ENCODE measurements at regions not wholly inside any gene's neighbourhood (a gene's known extent, or its start where the extent isn't known, plus 50 kb on each side); places are given as distances from the start of the nearest gene placed in this dataset.

GRCh38 chr6:168226061-168226752 lies 93.4 kb downstream of the DACT2 start:
- TF ChIP-seq YY1 (IDR thresholded peaks at IDR 0.05; ENCODE audit: low read depth) (no peak), EP300 (IDR thresholded peaks at IDR 0.05; ENCODE audit: borderline replicate concordance) (no peak), RAD21 (IDR thresholded peaks at IDR 0.05; ENCODE audit: low read depth) (no peak), REST (IDR thresholded peaks at IDR 0.05; ENCODE audit: low read depth) (no peak), TAF1 (IDR thresholded peaks at IDR 0.05; ENCODE audit: low read depth) (no peak), USF1 (IDR thresholded peaks at IDR 0.05) (no peak)

All from Ishikawa (cell line).